GM23338 (cell line): ENCODE measurements at regions not wholly inside any gene's neighbourhood (a gene's known extent, or its start where the extent isn't known, plus 50 kb on each side); places are given as distances from the start of the nearest gene placed in this dataset.

Experiments
- CREB1 ChIP-seq: fragments of 250-450 bp; sonication (Bioruptor Pico); IDR thresholded peaks from 2 replicates; pipeline ENCODE4 v1.5.0; 2020; ENCODE audit warnings: low read depth, mild to moderate bottlenecking, moderate library complexity
- EZH2 ChIP-seq: fragments of 200-600 bp; sonication (generic); IDR thresholded peaks from one replicate; pipeline ENCODE4 v1.8.0; 2017; ENCODE audit warnings: antibody characterized with exemption, mild to moderate bottlenecking, low read depth; ENCODE audit not compliant: unreplicated experiment
- STAT1 ChIP-seq: IDR thresholded peaks from one replicate; pipeline ENCODE4 v1.6.1; 2016; ENCODE audit warnings: antibody characterized with exemption; ENCODE audit not compliant: unreplicated experiment
- ZNF114 ChIP-seq: fragments of 250-450 bp; sonication (Bioruptor Pico); IDR thresholded peaks from 2 replicates; pipeline ENCODE4 v1.5.0; 2020; ENCODE audit warnings: mild to moderate bottlenecking, moderate library complexity
- TF ChIP-seq, protein P1 (sequence below): fragments of 250-450 bp; sonication (Bioruptor Pico); IDR thresholded peaks from 2 replicates; pipeline ENCODE4 v1.5.0; 2020; ENCODE audit warnings: mild to moderate bottlenecking, moderate library complexity
- TF ChIP-seq, protein P2 (sequence below): IDR thresholded peaks from 2 replicates; pipeline ENCODE4 v1.6.1; 2016; ENCODE audit warnings: antibody characterized with exemption

- TF ChIP-seq, protein P1, sequence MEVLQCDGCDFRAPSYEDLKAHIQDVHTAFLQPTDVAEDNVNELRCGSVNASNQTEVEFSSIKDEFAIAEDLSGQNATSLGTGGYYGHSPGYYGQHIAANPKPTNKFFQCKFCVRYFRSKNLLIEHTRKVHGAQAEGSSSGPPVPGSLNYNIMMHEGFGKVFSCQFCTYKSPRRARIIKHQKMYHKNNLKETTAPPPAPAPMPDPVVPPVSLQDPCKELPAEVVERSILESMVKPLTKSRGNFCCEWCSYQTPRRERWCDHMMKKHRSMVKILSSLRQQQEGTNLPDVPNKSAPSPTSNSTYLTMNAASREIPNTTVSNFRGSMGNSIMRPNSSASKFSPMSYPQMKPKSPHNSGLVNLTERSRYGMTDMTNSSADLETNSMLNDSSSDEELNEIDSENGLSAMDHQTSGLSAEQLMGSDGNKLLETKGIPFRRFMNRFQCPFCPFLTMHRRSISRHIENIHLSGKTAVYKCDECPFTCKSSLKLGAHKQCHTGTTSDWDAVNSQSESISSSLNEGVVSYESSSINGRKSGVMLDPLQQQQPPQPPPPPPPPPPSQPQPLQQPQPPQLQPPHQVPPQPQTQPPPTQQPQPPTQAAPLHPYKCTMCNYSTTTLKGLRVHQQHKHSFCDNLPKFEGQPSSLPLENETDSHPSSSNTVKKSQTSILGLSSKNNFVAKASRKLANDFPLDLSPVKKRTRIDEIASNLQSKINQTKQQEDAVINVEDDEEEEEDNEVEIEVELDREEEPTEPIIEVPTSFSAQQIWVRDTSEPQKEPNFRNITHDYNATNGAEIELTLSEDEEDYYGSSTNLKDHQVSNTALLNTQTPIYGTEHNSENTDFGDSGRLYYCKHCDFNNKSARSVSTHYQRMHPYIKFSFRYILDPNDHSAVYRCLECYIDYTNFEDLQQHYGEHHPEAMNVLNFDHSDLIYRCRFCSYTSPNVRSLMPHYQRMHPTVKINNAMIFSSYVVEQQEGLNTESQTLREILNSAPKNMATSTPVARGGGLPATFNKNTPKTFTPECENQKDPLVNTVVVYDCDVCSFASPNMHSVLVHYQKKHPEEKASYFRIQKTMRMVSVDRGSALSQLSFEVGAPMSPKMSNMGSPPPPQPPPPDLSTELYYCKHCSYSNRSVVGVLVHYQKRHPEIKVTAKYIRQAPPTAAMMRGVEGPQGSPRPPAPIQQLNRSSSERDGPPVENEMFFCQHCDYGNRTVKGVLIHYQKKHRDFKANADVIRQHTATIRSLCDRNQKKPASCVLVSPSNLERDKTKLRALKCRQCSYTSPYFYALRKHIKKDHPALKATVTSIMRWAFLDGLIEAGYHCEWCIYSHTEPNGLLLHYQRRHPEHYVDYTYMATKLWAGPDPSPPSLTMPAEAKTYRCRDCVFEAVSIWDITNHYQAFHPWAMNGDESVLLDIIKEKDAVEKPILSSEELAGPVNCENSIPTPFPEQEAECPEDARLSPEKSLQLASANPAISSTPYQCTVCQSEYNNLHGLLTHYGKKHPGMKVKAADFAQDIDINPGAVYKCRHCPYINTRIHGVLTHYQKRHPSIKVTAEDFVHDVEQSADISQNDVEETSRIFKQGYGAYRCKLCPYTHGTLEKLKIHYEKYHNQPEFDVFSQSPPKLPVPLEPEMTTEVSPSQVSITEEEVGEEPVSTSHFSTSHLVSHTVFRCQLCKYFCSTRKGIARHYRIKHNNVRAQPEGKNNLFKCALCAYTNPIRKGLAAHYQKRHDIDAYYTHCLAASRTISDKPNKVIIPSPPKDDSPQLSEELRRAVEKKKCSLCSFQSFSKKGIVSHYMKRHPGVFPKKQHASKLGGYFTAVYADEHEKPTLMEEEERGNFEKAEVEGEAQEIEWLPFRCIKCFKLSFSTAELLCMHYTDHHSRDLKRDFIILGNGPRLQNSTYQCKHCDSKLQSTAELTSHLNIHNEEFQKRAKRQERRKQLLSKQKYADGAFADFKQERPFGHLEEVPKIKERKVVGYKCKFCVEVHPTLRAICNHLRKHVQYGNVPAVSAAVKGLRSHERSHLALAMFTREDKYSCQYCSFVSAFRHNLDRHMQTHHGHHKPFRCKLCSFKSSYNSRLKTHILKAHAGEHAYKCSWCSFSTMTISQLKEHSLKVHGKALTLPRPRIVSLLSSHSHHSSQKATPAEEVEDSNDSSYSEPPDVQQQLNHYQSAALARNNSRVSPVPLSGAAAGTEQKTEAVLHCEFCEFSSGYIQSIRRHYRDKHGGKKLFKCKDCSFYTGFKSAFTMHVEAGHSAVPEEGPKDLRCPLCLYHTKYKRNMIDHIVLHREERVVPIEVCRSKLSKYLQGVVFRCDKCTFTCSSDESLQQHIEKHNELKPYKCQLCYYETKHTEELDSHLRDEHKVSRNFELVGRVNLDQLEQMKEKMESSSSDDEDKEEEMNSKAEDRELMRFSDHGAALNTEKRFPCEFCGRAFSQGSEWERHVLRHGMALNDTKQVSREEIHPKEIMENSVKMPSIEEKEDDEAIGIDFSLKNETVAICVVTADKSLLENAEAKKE (CRISPR knock-in tag) = no peak
- no peak for TF ChIP-seq STAT1
- TF ChIP-seq EZH2 = no peak
- TF ChIP-seq CREB1 (CRISPR knock-in tag) = no peak
- TF ChIP-seq, protein P2, sequence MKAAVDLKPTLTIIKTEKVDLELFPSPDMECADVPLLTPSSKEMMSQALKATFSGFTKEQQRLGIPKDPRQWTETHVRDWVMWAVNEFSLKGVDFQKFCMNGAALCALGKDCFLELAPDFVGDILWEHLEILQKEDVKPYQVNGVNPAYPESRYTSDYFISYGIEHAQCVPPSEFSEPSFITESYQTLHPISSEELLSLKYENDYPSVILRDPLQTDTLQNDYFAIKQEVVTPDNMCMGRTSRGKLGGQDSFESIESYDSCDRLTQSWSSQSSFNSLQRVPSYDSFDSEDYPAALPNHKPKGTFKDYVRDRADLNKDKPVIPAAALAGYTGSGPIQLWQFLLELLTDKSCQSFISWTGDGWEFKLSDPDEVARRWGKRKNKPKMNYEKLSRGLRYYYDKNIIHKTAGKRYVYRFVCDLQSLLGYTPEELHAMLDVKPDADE = no peak
- TF ChIP-seq ZNF114 = no peak
Measured at GRCh38 chr4:173584506-173584905, 54.5 kb upstream of the HAND2 start (continued).
